CD4-positive, alpha-beta T cell (primary cell): ENCODE measurements at regions not wholly inside any gene's neighbourhood (a gene's known extent, or its start where the extent isn't known, plus 50 kb on each side); places are given as distances from the start of the nearest gene placed in this dataset.

Source experiments
- ATAC-seq: fragments of 200-7000 bp; cut with Tn5 transposase; one replicate; pipeline ENCODE4 v1.10.0; 2022; ENCODE audit warnings: mild to moderate bottlenecking; ENCODE audit not compliant: poor library complexity
- CTCF ChIA-PET: fragments of 350-600 bp; sonication (Branson Sonifier 250); formaldehyde crosslinking; loops from one replicate; lab custom pipeline; 2021; ENCODE audit warnings: antibody characterized with exemption, inconsistent platforms; lab: Charles Lee
- POLR2A ChIA-PET: fragments of 350-600 bp; sonication (Branson Sonifier 250); formaldehyde crosslinking; loops from one replicate; lab custom pipeline; 2021; ENCODE audit warnings: antibody characterized with exemption, inconsistent platforms; lab: Charles Lee
- DNase-seq, 14 experiments: peaks; one replicate each; pipeline ENCODE4 v3.0.0-alpha.2; 2013 to 2020; ENCODE audit warnings: mixed read lengths in 2 of 14
- H3K27ac ChIP-seq, 2 donors: one replicate each; pipeline versions ENCODE4 v1.5.1 to v1.7.0; 2013; ENCODE audit warnings: low read length in 2 of 2, low read depth in 1 of 2, mild to moderate bottlenecking in 1 of 2
- H3K27me3 ChIP-seq, 2 experiments: 1 replicate in 1 of 2; 2 replicates in 1 of 2; pipeline versions ENCODE4 v1.6.1 to v1.7.0; 2013; ENCODE audit warnings: low read length in 2 of 2, control low read depth in 1 of 2, mild to moderate bottlenecking in 1 of 2, moderate library complexity in 1 of 2; ENCODE audit not compliant: insufficient read depth in 2 of 2, control insufficient read depth in 1 of 2
- H3K36me3 ChIP-seq: one replicate; pipeline ENCODE4 v1.6.1; 2013; ENCODE audit warnings: low read length, control low read depth; ENCODE audit not compliant: insufficient read depth
- H3K4me1 ChIP-seq: one replicate; pipeline ENCODE4 v1.6.1; 2013; ENCODE audit warnings: low read length, control low read depth; ENCODE audit not compliant: insufficient read depth
- H3K4me3 ChIP-seq: one replicate; pipeline ENCODE4 v1.5.1; 2013; ENCODE audit warnings: mild to moderate bottlenecking, low read length, moderate library complexity
- H3K9me3 ChIP-seq, 2 experiments: 1 replicate in 1 of 2; 2 replicates in 1 of 2; pipeline versions ENCODE4 v1.6.1 to v1.7.0; 2013; ENCODE audit warnings: low read length in 2 of 2, mild to moderate bottlenecking in 2 of 2, control low read depth in 1 of 2, moderate library complexity in 1 of 2; ENCODE audit not compliant: control insufficient read depth in 1 of 2, insufficient read depth in 1 of 2
- H3K27ac Mint-ChIP-seq: one replicate; pipeline ENCODE4 v1.8.0; 2020; ENCODE audit warnings: mixed read lengths
- H3K27me3 Mint-ChIP-seq: one replicate; pipeline ENCODE4 v1.8.0; 2021; ENCODE audit warnings: mixed read lengths
- H3K36me3 Mint-ChIP-seq: one replicate; pipeline ENCODE4 v1.8.0; 2021; ENCODE audit warnings: low read depth, mixed read lengths
- H3K4me1 Mint-ChIP-seq: one replicate; pipeline ENCODE4 v1.8.0; 2021; ENCODE audit warnings: low read depth, mixed read lengths
- H3K4me3 Mint-ChIP-seq: one replicate; pipeline ENCODE4 v1.8.0; 2020; ENCODE audit warnings: mild to moderate bottlenecking, mixed read lengths
- H3K9me3 Mint-ChIP-seq: one replicate; pipeline ENCODE4 v1.8.0; 2020; ENCODE audit warnings: mixed read lengths
- CTCF ChIP-seq: fragments of 200-600 bp; IDR thresholded peaks from one replicate; pipeline ENCODE4 v1.8.0; 2022; ENCODE audit warnings: antibody characterized with exemption, mild to moderate bottlenecking
- intact Hi-C, 2 experiments: fragments of 100-400 bp; cut with DNase I in 1 of 2; cut with micrococcal nuclease in 1 of 2; formaldehyde crosslinking; loops; one replicate each; pipeline versions ENCODE4 v1.15.1 to v1.9.0; 2023 to 2025; cut with DNase I, micrococcal nuclease

GRCh38 chr5:82738681-82739269 is 338.4 kb downstream of the TMEM167A start:
- Histone ChIP-seq H3K36me3 (no peaks in the 10 kb centered on the region), H3K9me3 (no peaks in the 10 kb centered on the region), H3K4me1 (no peaks in the 10 kb centered on the region), H3K27ac (no peak overlapping the region), H3K4me3 (no peak overlapping the region), H3K27me3 (no peaks in the 10 kb centered on the region)
- no peak overlapping the region for H3K27ac Mint-ChIP-seq
- ChIA-PET CTCF (no interaction called here), POLR2A (no interaction called here)
- TF ChIP-seq CTCF: no peak
- H3K9me3 Mint-ChIP-seq: no peaks in the 10 kb centered on the region
- no peaks in the 10 kb centered on the region for H3K36me3 Mint-ChIP-seq
- DNase-seq (no peak), ATAC-seq (no peak)
- no peak overlapping the region for H3K4me3 Mint-ChIP-seq
- H3K4me1 Mint-ChIP-seq: no peaks in the 10 kb centered on the region
- intact Hi-C loops: no loop called here
- H3K27me3 Mint-ChIP-seq: no peaks in the 10 kb centered on the region

DNA sequence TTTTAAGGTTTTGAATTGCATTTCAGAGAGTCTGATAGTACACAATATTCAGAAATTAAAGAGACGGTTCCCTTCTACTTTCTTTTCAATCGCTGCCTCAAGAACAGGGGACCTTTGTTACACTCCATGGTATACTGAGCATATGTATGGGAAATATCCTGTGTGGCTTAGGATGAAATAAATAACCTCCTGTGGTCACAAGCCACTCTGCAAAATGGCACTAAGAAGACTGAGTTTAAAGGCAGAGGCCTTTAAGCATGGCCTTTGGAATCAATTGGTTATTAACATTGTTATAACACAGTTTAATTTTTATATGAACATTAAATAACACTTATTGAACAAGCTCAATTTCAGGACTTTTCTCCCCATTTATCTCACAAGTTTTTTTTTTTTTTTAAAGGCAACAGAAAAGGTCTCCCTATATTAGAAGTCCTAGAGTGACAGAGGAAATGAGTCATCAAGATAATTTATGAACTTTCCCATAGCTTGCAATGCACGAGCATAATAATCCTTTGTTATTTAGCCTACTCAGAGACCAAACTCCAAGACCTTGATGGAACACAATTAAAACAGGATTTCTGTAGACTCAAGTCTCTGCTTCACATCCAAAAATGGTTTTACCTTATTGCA is 341.9 kb downstream of the TMEM167A start:
- Histone ChIP-seq H3K4me3 (no peak overlapping the region), H3K36me3 (no peaks in the 10 kb centered on the region), H3K4me1 (no peaks in the 10 kb centered on the region), H3K27me3 (no peaks in the 10 kb centered on the region), H3K27ac (no peak overlapping the region), H3K9me3 (no peaks in the 10 kb centered on the region)
- Mint-ChIP-seq H3K4me3 (no peak overlapping the region), H3K27me3 (no peaks in the 10 kb centered on the region), H3K27ac (no peak overlapping the region), H3K4me1 (no peaks in the 10 kb centered on the region), H3K9me3 (no peaks in the 10 kb centered on the region), H3K36me3 (no peaks in the 10 kb centered on the region)
- no peak for ATAC-seq
- no peak for DNase-seq
- intact Hi-C loops: no loop called here
- ChIA-PET CTCF (no interaction called here), POLR2A (no interaction called here)
- no peak for TF ChIP-seq CTCF

DNA sequence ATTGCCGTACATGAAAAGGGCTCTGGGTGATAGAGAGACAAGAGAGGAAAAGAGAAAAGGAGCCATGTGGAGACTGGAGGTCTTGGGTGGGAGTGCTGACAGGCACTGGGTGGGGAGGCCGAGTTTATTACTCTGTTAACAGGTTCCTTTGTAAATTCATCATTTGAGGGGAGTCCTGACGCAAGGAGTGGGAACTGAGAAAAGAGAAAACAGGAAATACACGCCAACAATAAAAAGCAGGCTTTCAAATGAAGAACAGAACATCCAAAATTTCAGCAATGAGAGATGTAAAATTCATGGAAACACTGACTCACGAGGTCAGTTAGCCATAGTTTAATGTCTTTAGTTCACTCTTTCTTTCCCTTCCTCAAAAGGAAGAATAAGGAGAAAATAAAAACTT is 342.8 kb downstream of the TMEM167A start:
- ChIA-PET POLR2A (no interaction called here), CTCF (no interaction called here)
- Mint-ChIP-seq H3K27me3 (no peaks in the 10 kb centered on the region), H3K36me3 (no peaks in the 10 kb centered on the region), H3K4me3 (no peak overlapping the region), H3K4me1 (no peaks in the 10 kb centered on the region), H3K27ac (no peak overlapping the region), H3K9me3 (no peaks in the 10 kb centered on the region)
- intact Hi-C loops: no loop called here
- Histone ChIP-seq H3K4me3 (no peak overlapping the region), H3K27ac (no peak overlapping the region), H3K4me1 (no peaks in the 10 kb centered on the region), H3K36me3 (no peaks in the 10 kb centered on the region), H3K9me3 (no peaks in the 10 kb centered on the region), H3K27me3 (no peaks in the 10 kb centered on the region)
- no peak for TF ChIP-seq CTCF
- no peak for DNase-seq
- no peak for ATAC-seq
